Ecto neural progenitor cell (in vitro differentiated cells): ENCODE measurements at regions not wholly inside any gene's neighbourhood (a gene's known extent, or its start where the extent isn't known, plus 50 kb on each side); places are given as distances from the start of the nearest gene placed in this dataset.

ENCODE experiments used
- DNase-seq: peaks from one replicate; pipeline ENCODE4 v3.0.0-alpha.2; 2018; ENCODE audit warnings: low spot score

DNA sequence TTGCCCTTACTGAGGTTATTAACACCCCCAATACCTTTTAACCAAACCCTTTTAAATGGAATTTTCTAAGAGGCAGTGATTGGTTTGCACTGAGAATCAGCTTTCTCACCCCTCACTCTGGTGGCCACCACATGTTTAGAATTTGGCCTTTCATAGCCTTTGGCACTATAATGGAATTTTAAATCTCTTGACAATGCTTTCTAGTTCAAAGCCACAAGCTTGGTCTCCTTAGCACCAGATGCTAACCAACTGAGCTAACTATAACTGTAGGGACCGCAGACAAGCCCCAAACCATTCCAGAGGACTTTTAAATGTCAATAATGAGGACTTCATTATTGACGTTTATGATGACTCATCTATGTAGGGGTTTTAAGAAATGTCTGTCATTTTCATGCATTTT is 238.7 kb upstream of the SNX7 start:
- DNase-seq, result no peak

GRCh38 chr1:98421085-98421435 is 240.5 kb upstream of the SNX7 start:
- DNase-seq, result no peak

DNA sequence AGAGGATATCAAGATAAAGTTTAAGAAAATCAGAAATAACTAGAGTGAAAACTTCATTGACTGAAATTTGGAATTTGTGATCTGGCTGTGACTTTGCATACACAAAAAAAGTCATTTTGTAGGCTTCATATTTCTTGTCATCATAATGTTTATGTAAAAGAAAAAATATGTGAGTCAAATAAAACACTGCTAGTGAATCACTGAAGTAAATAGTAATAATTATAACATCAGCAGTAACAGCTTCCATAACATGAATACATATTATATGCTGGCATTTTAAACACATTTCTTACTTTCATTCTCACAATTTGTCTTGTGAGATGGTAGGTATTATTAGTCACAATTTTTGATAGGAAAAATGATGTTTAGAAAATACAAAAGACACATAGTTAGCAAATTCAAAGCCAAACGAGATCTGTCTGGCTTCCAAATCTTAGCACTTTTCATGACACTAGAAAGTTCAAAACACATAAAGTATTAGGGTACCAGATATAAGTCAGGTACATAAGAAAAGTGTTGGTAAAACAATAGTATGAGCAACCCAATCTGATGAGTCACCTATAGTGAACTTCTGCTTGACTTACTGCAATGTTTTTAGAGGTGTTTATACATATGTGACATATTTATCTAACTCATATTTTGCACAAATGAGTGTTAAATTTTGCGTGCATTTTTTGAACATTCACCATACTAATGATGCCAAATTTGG is 241.0 kb upstream of the SNX7 start:
- no peak for DNase-seq

DNA sequence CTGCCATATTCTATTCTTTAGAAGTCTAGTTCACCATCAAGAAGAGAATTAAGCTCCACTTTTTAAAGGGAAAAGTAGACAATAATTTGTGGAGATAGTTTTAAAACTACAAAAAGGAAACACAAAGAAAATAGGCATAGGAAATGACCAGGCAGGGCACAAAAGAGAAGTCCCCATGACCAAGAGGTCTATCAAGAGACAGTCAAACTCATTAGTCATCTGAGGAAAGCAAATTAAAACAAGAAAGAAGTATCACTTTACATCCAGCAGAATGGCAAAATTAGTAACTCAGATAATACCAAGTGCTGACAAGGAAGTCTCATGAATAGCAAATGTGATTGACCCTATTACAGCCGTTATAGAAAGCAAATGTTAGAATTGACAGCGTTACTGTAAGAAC is 243.7 kb upstream of the SNX7 start:
- no peak for DNase-seq

DNA sequence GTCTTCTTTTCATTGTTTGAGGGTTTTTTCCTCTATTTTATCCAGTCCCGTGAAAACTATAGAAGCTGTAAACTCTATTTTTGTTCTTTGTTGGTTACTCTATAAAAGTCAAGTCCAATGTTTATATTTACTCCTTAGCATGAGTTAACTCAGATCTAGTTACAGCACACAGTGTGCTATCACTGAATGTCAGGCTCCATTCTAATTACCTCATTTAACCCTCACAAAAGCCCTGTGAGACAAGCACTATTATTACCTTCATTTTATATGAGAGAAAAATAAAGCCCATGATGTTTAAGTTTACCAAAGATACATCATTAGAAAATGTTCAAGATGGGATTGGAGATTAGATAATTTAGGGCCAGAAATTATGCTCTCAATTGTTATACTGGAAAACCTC is 251.4 kb upstream of the SNX7 start:
- DNase-seq, result no peak

DNA sequence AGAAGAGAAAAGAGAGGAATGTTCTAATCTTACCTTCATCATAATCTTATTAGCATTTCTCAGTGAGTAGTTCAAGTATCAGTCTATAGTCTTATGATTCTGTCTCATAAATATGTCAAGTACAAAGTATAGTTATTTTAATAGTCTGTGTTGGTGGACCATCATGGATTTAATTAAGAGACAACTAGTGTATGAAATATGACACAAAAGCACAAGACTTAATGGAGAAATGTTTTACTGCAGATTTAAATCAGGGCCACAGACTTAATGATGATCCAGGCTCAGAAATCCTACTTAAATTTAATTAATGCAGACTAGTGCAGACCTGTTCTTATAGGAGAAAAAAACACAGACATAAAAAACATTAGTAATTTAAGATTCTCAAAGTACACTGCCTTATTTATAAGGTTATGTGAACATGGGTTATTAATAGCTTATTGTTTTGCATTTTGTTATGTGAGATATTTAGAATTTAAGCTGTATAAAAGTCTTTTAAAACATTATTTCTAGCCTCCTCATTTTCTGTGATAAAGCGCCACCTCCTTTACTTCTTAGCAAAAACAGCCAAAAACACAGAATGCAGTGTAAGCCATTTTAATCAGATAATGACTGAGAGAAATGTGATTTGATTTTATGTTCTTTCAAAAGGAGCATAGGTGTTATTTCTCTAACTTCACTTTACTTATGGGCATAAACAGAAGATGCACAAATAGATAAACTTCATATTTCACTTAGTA is 255.0 kb upstream of the SNX7 start:
- DNase-seq, result no peak

DNA sequence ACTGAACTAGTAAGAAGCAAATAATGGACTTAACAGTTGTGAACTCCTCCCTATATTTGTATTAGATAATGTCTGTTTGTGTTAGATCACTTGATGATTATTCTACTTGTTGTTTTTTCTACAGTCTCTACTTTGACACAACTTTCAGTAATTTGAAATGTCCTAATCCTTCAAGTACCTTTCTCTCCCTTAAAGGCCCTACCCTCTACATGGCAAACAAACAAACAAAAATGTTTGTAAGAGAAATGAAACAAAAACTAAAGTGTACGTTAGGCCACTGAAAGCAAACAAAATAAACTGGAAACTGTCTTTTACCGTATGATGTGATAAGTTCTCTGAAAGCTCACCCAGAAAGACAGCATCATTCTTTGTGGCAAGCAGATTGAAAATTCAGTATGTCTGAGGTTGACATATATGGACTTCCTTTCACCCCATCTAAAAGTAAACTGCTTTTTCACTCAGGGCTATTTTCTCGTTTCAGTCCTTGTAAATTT is 255.9 kb upstream of the SNX7 start:
- DNase-seq, result no peak

GRCh38 chr1:98404866-98405265 is 256.7 kb upstream of the SNX7 start:
- no peak for DNase-seq

- no peak for DNase-seq
Measured at GRCh38 chr1:98403963-98404480, 257.5 kb upstream of the SNX7 start.

DNA sequence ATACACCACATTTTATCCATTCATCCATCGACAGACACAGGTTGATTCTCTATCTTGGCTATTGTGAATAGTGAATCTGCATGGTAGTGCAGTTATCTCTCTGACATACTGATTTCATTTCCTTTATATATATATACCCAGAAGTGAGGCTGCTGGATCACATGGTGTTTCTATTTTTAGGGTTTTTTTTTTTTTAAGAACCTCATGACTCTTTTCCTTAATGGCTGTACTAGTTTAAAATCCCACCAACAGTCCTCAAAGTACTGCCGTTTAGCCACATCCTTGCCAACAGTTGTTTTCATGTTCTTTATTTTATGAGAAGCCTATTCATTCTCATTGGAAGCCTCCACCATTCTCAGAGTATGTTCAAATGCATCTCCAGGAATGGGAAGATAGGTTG is 258.7 kb upstream of the SNX7 start:
- no peak for DNase-seq

DNA sequence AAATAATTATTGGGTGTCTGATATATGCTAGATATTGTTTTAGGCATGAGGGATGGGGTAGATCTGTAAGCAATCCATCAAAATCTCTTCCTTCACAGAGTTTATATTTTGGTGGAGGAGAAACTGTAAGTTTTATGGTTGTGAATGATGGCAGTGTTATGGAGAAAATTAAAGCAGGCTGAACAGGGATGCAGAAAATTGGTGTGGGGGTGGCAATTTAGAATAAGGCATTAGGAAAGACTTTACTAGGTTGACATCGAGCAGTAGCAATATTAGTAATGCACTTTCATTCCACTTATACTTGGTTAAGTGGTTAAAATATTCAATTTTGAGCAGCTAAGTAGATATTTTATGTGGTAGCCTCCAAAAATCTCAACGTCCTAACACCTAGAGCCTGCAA is 261.1 kb upstream of the SNX7 start:
- no peak for DNase-seq

DNA sequence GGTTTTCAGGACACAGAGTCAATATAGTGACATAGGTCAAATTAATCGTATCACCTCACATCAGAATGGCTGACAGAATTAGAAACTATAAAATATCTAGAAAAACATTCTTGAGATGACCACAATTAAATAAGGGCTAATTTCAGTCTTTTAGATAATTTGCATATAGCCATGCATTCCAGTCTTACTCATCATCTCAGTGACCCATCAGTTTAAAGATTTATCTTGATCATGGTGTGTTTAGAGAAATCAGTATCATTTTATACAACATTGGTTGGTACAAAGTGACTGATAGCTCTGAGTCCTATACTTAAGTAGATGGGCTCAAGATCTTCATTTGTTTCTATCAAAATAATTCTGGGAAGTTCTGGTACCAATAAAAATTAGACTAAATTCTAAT is 262.3 kb upstream of the SNX7 start:
- no peak for DNase-seq

- DNase-seq, result no peak
Measured at GRCh38 chr1:98398649-98399048, 262.9 kb upstream of the SNX7 start.

DNA sequence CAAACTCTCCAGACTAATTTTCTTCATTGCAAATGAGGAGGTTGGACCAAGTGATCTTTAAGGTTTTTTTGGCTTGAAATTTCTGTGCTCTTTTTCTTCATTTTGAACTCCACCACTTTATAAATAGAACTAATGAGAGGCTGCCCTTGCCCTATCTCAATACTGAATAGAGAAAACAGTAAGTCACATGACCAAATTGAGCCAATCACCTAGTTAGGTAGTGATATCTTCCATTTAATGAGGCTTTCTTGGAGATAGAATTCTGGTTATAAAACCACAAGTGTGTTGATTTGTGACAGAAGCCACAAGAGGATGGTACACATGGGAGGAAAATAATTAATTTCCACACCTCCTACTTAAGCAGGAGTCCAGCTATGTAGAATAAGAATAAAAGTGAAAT is 263.4 kb upstream of the SNX7 start:
- no peak for DNase-seq

DNA sequence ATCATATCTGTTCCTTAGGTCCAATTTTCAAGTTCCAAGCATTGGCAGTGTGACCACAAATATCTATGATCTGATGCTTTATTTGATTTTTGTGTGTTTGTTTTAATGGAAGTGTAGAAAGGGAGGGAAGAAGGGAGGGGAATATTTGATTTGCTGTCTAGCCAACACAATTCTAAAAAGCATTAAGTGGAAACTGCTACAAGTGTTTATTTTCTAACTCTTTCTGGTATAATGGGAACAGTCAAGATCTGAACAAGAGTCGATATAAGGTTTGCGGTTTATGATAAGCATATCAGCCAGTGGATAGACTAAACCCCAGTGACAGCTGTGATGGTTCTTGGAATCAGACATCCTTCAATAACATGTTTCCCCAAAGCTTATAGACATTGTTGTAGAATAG is 267.8 kb upstream of the SNX7 start:
- no peak for DNase-seq

DNA sequence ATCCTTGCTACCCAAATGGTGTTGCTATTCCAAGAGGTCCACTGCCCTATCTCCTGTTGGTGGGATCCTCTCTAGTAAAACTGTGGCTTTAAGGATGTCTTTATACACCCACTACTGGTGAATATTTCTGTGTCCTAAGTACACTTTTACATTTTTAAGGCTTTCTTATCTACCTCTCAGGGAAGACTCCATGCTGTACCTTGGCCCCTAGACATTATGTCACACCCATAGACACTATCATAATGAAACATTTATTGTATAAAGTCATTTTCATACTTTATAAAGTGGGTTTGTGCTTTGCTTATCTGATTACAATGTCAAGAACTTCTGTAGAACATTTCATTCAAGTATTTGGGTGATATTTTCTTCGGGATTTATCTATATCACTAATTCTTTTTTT is 270.3 kb upstream of the SNX7 start:
- DNase-seq, result no peak

- no peak for DNase-seq
Measured at GRCh38 chr1:98389809-98390208, 271.7 kb upstream of the SNX7 start.

GRCh38 chr1:98388441-98388840 is 273.1 kb upstream of the SNX7 start:
- no peak for DNase-seq

GRCh38 chr1:98387701-98388100 is 273.8 kb upstream of the SNX7 start:
- no peak for DNase-seq

DNA sequence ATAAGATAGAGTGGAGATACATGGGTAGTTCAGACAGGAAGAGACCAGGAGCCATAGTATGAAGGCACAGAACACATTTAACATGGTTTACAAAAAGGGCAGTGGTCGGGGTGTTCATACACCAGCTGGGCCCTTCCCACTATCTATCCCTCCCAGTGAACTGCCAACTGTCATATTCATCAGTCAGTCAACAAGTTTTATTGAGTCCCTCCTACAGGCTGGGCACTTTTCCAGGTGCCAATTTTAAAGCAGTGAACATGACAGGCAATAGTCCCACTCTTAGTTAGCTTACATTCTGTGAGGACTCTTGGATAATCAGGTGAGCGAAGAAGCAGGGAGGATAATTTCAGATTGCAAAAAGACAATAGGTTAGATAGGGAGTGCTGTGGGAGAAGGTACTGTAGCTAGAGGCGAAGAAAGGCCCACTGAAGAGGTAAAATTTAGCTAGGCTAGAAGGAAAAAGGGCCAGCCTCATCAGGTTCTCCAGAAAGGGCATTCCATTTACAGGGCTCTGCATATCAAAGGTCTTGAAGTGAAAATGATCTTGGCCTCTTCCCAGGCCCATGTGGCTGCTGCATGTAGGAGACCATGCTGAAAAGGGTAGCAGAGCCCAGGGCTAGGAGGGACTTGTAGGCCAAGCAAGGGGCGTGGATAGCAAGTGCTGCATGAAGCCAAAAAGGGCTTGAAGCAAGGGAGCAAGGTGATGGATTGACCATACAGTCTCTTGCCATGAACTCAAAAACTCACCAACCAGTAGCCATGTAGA is 274.7 kb upstream of the SNX7 start:
- no peak for DNase-seq

DNA sequence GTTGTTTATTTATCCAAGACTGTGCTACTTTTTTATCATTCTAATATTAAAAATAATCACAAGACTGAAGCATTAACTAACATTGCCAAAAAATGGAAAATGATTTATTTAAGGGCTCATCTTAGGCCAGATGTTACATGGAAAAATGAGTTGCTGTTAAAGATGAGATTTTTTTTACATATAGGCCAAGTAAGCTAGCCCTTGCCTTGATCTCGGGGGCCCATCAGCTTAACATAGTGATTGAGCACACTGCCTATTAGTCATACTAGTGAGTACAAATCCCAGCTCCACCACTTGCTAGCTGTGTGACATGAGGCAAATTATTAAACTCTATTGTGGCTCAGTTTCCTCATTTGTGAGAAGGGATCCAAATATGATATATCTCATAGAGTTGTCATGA is 275.9 kb upstream of the SNX7 start:
- no peak for DNase-seq

- no peak for DNase-seq
Measured at GRCh38 chr1:98384461-98385141, 276.9 kb upstream of the SNX7 start.
